GM12874 (cell line): ENCODE measurements at regions not wholly inside any gene's neighbourhood (a gene's known extent, or its start where the extent isn't known, plus 50 kb on each side); places are given as distances from the start of the nearest gene placed in this dataset.

Experiments used
- CTCF ChIP-seq: IDR thresholded peaks from 2 replicates; pipeline ENCODE4 v1.5.1; 2011; ENCODE audit warnings: low read depth, mild to moderate bottlenecking, control low read depth, low read length, moderate library complexity; ENCODE audit not compliant: insufficient read depth

- no peak for TF ChIP-seq CTCF
Observed at GRCh38 chr14:58919217-58919616, 269.2 kb upstream of the DAAM1 start.

GRCh38 chr14:58920230-58920629 is 268.2 kb upstream of the DAAM1 start:
- TF ChIP-seq CTCF = no peak

- no peak for TF ChIP-seq CTCF
Observed at GRCh38 chr14:58923751-58924405, 264.6 kb upstream of the DAAM1 start.

- TF ChIP-seq CTCF = no peak
Observed at GRCh38 chr14:58941629-58942028, 246.8 kb upstream of the DAAM1 start.

- TF ChIP-seq CTCF = no peak
Observed at GRCh38 chr14:58942516-58942915, 246.0 kb upstream of the DAAM1 start.

GRCh38 chr14:58944343-58944967 is 244.0 kb upstream of the DAAM1 start:
- no peak for TF ChIP-seq CTCF

GRCh38 chr14:58944968-58945356 is 243.5 kb upstream of the DAAM1 start:
- TF ChIP-seq CTCF = no peak
